K562 (cell line): ENCODE measurements at regions not wholly inside any gene's neighbourhood (a gene's known extent, or its start where the extent isn't known, plus 50 kb on each side); places are given as distances from the start of the nearest gene placed in this dataset.
A peak's percentile ranks its signal among the peaks of the same experiment; 100 is the strongest.

Experiments used
- FOSL1 ChIP-seq: fragments of 200-800 bp; sonication (Bioruptor generic); conservative IDR thresholded peaks from 2 replicates; pipeline ENCODE4 v1.6.1; 2016; ENCODE audit warnings: missing genetic modification characterization, missing compliant biosample characterization
- SAFB2 ChIP-seq: fragments of 200-400 bp; formaldehyde crosslinking; IDR thresholded peaks from 2 replicates; pipeline ENCODE4 v1.6.1; 2018; ENCODE audit warnings: borderline replicate concordance, low read length, low read depth, moderate library complexity; ENCODE audit not compliant: severe bottlenecking
- XRCC5 ChIP-seq: fragments of 200-400 bp; formaldehyde crosslinking; IDR thresholded peaks from 2 replicates; pipeline ENCODE4 v1.6.1; 2017; ENCODE audit warnings: low read depth, mild to moderate bottlenecking, low read length
- TF ChIP-seq, protein P1 (sequence below), 2 experiments: fragments of 450-650 bp; IDR thresholded peaks; 2 replicates each; pipeline ENCODE4 v1.6.1; 2016; ENCODE audit warnings: mild to moderate bottlenecking in 2 of 2, borderline replicate concordance in 1 of 2, low read depth in 1 of 2, moderate library complexity in 1 of 2
- TF ChIP-seq, protein P2 (sequence below): fragments of 450-650 bp; conservative IDR thresholded peaks from 2 replicates; pipeline ENCODE4 v1.6.1; 2016; ENCODE audit warnings: missing genetic modification characterization, low read depth, mild to moderate bottlenecking, control low read depth, missing compliant biosample characterization
- TF ChIP-seq, protein P3 (sequence below): fragments of 450-650 bp; IDR thresholded peaks from 2 replicates; pipeline ENCODE4 v1.6.1; 2016
- TF ChIP-seq, protein P4 (sequence below), 2 experiments: fragments of 450-650 bp; conservative IDR thresholded peaks; 2 replicates each; pipeline ENCODE4 v1.6.1; 2017; ENCODE audit warnings: mild to moderate bottlenecking in 2 of 2, moderate library complexity in 2 of 2
- TF ChIP-seq, protein P5 (sequence below), 3 experiments: fragments of 200-800 bp in 1 of 3; fragments of 250-450 bp in 1 of 3; fragments of 450-650 bp in 1 of 3; sonication (Bioruptor Pico) in 1 of 3; sonication (Bioruptor generic) in 1 of 3; formaldehyde crosslinking in 1 of 3; IDR thresholded peaks; 2 replicates each; pipeline versions ENCODE4 v1.6.1 to v1.8.0; 2016 to 2022; ENCODE audit warnings: mild to moderate bottlenecking in 2 of 3, missing genetic modification characterization in 2 of 3, missing compliant biosample characterization in 1 of 3, moderate library complexity in 1 of 3

DNA sequence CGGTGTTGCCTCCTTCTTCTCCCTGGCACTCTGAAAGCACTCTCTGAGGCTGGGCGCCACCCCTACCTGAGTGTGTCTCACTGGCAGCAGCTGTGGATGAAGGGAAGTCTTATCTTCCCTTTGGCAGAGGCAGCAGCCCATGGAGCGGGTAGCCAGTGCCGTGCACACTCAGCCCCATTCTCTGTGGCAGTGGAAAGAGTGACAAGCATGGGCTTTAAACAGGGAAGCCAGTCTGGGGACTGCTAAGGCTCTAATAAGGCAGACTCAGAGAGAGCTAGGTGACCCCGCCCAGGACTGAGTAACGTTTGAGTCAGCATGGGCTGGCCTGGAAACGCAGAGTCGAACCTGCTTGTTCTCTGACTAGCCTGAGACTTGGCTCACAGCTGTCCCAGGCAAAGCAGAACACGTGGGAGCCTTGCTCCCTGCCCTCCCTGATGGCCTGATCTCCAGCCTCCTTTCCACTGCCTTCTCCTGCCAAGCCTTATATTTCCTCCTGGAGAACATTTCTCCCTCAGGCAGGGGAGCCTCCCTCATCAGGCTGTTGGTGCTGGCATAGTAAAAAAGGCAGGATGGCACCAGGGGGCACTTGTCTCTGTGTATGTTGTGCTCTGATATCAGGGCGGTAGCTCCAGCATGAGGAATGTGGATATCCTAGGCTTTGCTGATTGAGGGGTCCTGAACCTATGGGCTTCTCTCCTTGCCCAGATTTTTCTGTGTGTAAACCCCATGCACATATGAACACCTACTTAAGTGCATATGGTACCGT, 93.9 kb upstream of the LGALSL start (continued):
- TF ChIP-seq, protein P1, sequence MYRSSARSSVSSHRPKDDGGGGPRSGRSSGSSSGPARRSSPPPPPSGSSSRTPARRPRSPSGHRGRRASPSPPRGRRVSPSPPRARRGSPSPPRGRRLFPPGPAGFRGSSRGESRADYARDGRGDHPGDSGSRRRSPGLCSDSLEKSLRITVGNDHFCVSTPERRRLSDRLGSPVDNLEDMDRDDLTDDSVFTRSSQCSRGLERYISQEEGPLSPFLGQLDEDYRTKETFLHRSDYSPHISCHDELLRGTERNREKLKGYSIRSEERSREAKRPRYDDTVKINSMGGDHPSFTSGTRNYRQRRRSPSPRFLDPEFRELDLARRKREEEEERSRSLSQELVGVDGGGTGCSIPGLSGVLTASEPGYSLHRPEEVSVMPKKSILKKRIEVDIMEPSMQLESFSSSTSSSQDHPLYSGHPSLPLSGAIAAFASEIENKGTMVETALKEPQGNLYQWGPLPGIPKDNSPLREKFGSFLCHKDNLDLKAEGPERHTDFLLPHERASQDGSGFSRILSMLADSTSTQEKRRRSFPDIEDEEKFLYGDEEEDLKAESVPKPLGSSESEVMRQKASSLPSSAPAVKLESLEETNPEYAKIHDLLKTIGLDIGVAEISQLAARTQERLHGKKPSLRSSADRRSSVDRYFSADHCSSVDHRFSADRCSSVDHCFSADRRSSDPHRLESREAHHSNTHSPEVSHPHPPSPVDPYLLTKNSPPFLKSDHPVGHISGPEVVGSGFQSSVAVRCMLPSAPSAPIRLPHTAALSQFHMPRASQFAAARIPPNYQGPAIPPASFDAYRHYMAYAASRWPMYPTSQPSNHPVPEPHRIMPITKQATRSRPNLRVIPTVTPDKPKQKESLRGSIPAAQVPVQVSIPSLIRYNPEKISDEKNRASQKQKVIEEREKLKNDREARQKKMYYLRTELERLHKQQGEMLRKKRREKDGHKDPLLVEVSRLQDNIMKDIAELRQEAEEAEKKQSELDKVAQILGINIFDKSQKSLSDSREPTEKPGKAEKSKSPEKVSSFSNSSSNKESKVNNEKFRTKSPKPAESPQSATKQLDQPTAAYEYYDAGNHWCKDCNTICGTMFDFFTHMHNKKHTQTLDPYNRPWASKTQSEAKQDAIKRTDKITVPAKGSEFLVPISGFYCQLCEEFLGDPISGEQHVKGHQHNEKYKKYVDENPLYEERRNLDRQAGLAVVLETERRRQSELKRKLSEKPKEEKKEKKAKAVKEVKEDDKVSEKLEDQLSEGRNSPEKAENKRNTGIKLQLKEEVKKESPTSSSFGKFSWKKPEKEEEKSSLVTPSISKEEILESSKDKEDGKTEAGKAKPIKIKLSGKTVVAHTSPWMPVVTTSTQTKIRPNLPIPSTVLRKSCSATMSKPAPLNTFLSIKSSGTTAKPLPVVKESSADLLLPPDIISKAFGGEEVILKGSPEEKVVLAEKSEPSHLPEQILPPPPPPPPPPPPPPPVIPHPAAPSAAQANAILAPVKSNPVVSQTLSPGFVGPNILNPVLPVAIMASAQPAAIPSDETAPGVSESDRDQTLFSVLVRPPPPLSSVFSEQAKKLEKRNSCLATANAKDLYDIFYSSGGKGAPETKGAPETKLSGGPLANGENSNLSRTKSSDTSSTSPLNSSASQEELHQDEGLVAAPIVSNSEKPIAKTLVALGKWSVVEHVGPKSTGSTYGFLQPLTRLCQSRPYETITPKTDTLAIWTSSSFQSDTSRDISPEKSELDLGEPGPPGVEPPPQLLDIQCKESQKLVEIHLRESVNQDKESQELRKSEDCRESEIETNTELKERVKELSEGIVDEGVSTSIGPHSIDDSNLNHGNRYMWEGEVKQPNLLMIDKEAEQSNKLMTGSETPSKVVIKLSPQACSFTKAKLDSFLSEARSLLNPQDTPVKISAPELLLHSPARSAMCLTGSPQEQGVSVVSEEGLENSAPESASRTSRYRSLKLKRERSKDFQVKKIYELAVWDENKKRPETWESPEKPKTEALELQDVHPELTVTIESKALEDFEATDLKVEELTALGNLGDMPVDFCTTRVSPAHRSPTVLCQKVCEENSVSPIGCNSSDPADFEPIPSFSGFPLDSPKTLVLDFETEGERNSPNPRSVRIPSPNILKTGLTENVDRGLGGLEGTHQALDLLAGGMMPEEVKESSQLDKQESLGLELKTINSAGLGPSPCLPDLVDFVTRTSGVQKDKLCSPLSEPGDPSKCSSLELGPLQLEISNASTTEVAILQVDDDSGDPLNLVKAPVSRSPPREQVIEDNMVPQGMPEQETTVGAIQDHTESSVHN (IDR thresholded peaks at IDR 0.05; ENCODE audit: borderline replicate concordance in 1 of 2, low read depth in 1 of 2), result no peak
- TF ChIP-seq, protein P2, sequence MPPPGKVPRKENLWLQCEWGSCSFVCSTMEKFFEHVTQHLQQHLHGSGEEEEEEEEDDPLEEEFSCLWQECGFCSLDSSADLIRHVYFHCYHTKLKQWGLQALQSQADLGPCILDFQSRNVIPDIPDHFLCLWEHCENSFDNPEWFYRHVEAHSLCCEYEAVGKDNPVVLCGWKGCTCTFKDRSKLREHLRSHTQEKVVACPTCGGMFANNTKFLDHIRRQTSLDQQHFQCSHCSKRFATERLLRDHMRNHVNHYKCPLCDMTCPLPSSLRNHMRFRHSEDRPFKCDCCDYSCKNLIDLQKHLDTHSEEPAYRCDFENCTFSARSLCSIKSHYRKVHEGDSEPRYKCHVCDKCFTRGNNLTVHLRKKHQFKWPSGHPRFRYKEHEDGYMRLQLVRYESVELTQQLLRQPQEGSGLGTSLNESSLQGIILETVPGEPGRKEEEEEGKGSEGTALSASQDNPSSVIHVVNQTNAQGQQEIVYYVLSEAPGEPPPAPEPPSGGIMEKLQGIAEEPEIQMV (tag), result no peak
- TF ChIP-seq, protein P3, sequence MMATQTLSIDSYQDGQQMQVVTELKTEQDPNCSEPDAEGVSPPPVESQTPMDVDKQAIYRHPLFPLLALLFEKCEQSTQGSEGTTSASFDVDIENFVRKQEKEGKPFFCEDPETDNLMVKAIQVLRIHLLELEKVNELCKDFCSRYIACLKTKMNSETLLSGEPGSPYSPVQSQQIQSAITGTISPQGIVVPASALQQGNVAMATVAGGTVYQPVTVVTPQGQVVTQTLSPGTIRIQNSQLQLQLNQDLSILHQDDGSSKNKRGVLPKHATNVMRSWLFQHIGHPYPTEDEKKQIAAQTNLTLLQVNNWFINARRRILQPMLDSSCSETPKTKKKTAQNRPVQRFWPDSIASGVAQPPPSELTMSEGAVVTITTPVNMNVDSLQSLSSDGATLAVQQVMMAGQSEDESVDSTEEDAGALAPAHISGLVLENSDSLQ, result no peak
- TF ChIP-seq, protein P4, sequence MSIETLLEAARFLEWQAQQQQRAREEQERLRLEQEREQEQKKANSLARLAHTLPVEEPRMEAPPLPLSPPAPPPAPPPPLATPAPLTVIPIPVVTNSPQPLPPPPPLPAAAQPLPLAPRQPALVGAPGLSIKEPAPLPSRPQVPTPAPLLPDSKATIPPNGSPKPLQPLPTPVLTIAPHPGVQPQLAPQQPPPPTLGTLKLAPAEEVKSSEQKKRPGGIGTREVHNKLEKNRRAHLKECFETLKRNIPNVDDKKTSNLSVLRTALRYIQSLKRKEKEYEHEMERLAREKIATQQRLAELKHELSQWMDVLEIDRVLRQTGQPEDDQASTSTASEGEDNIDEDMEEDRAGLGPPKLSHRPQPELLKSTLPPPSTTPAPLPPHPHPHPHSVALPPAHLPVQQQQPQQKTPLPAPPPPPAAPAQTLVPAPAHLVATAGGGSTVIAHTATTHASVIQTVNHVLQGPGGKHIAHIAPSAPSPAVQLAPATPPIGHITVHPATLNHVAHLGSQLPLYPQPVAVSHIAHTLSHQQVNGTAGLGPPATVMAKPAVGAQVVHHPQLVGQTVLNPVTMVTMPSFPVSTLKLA (conservative IDR thresholded peaks at IDR 0.05), result peak in 1 of 2 experiments; percentile 33; a peak in 1 of 4 replicates
- TF ChIP-seq, protein P5, sequence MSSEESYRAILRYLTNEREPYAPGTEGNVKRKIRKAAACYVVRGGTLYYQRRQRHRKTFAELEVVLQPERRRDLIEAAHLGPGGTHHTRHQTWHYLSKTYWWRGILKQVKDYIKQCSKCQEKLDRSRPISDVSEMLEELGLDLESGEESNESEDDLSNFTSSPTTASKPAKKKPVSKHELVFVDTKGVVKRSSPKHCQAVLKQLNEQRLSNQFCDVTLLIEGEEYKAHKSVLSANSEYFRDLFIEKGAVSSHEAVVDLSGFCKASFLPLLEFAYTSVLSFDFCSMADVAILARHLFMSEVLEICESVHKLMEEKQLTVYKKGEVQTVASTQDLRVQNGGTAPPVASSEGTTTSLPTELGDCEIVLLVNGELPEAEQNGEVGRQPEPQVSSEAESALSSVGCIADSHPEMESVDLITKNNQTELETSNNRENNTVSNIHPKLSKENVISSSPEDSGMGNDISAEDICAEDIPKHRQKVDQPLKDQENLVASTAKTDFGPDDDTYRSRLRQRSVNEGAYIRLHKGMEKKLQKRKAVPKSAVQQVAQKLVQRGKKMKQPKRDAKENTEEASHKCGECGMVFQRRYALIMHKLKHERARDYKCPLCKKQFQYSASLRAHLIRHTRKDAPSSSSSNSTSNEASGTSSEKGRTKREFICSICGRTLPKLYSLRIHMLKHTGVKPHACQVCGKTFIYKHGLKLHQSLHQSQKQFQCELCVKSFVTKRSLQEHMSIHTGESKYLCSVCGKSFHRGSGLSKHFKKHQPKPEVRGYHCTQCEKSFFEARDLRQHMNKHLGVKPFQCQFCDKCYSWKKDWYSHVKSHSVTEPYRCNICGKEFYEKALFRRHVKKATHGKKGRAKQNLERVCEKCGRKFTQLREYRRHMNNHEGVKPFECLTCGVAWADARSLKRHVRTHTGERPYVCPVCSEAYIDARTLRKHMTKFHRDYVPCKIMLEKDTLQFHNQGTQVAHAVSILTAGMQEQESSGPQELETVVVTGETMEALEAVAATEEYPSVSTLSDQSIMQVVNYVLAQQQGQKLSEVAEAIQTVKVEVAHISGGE (CRISPR knock-in tag; IDR thresholded peaks at IDR 0.05), result no peak
- peak; percentile 92 for TF ChIP-seq FOSL1 (tag)
- no peak for TF ChIP-seq XRCC5
- TF ChIP-seq SAFB2, result no peak
